ENCODE measurements at regions not wholly inside any gene's neighbourhood (a gene's known extent, or its start where the extent isn't known, plus 50 kb on each side); places are given as distances from the start of the nearest gene placed in this dataset.
"Not testable (repeated sequence)": the region's sequence is repeated elsewhere in the genome, so short reads cannot be mapped to it uniquely, and the experiment has no call there.

DNA sequence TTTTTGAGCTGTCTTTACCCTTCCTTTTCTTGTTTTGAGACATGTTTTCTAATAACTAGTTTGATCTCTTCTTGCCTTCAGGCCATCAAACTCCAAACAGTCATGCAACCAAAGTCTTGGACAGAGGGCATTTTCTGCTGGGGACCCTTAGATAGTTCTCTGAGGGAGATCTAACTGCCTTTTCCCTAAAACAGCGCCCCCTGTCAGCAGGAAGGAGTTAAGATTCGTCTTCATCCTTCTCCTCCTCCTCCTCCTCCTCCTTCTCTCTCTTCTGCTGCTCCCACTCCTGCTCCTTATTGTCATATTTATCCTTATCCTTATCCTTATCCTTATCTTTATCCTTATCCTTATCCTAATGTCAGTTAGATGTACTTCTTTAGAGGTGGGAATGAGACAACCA lies 417.2 kb downstream of the TRAM1L1 start:
- H3K27me3 Mint-ChIP-seq = no peaks in the 10 kb centered on the region
- no peaks in the 10 kb centered on the region for H3K4me1 Mint-ChIP-seq
- no peak overlapping the region for H3K4me3 Mint-ChIP-seq
- H3K36me3 Mint-ChIP-seq = peaks cover 2% of the 10 kb centered on the region
- no peak overlapping the region for H3K27ac Mint-ChIP-seq
- H3K9me3 Mint-ChIP-seq = peaks cover 0 to 9% (median 3%) of the 10 kb centered on the region in 3 donors

DNA sequence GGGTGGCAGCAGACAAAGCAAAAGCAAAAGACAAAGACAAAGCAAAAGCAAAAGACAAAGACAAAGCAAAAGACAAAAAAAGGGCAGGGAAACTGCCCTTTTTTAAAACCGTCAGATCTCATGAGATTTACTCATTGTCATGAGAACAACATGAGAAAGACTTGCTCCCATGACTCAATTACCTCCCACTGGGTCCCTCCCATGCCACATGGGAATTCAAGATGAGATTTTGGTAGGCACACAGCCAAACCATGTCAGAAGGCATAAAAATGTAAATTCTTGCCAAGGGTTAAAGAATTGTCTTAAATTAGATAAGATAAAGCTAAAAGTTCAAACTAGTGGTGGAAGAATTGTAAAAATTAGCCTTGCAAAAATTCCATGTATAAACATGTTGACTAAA lies 419.7 kb downstream of the TRAM1L1 start:
- Mint-ChIP-seq H3K4me1 (no peaks in the 10 kb centered on the region), H3K4me3 (no peak overlapping the region), H3K9me3 (peaks cover 0 to 12% (median 4%) of the 10 kb centered on the region in 3 donors), H3K27me3 (no peaks in the 10 kb centered on the region), H3K36me3 (peaks cover 2% of the 10 kb centered on the region), H3K27ac (no peak overlapping the region)

DNA sequence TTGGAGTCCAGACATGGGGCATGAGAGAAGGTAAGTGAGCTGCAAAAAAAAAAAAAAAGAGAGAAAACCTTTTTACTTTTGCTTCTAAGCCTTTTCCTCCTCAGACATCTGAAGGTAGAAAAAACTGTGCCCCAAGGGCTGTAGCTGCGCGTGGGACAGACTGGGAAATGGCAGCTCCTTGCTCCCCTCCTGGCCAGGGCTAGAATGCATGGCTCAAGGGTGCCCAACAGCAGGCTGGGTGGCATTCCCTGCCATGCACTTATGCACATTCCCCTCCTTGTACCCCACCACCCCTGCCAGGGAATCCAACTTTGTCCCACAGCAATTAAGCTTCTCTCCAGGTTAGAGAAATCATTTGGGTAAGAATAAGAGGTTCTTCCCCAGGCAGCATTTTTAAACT lies 421.2 kb downstream of the TRAM1L1 start:
- Mint-ChIP-seq H3K4me3 (no peak overlapping the region), H3K27me3 (no peaks in the 10 kb centered on the region)

DNA sequence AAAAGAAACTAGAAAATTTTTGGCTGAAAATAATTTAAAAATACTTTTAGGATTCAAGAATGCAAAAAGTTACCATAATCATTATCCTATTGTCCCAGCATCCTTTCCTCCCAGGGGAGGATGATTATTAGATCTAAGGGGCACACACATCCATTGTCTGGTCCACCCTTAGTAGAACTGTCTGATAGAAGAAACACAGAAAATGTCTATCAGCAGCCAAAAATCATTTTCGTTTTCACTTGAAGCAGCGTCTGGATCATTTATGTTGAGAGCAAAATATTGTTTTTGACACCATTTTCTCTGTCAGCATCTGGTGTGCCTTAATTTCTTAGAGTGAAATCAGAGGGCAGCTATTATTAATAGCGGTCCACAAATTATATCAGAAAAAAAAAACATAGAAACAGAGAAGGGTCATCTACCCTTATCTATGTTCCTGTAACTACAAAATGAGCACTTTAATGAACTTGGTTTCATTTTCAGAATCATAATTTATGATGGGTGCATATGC lies 446.3 kb downstream of the TRAM1L1 start:
- Mint-ChIP-seq H3K4me3 (no peak overlapping the region), H3K27me3 (no peaks in the 10 kb centered on the region), H3K4me1 (no peaks in the 10 kb centered on the region), H3K36me3 (no peaks in the 10 kb centered on the region), H3K9me3 (peaks cover 0 to under 1% (median 0%) of the 10 kb centered on the region in 3 donors), H3K27ac (no peak overlapping the region)

More for the DNA sequence above, 421.2 kb downstream of the TRAM1L1 start:
- Mint-ChIP-seq H3K36me3 (peaks cover 2% of the 10 kb centered on the region), H3K27ac (no peak overlapping the region), H3K9me3 (peaks cover 0 to 12% (median 7%) of the 10 kb centered on the region in 3 donors), H3K4me1 (no peaks in the 10 kb centered on the region)

DNA sequence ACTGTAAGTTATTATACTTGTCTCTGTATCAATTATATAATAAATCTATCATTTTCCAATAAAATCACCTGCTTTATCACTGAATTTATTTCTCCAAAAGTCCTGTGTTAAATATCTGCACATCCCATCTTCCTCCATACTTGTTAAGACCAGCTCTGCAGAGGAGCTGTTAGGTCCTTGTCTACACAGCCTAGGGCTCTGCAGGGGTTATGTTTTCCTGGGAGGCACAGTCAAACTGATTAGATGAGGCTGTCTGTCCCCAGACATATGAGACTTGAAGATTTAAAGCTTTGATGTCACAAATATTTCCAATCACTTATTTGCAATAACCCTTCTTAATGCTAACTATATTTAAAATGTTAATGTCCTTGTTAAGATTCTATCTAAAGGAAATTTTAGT lies 446.8 kb downstream of the TRAM1L1 start:
- Mint-ChIP-seq H3K27ac (no peak overlapping the region), H3K4me3 (no peak overlapping the region), H3K4me1 (no peaks in the 10 kb centered on the region), H3K9me3 (no peaks in the 10 kb centered on the region), H3K27me3 (no peaks in the 10 kb centered on the region), H3K36me3 (no peaks in the 10 kb centered on the region)

DNA sequence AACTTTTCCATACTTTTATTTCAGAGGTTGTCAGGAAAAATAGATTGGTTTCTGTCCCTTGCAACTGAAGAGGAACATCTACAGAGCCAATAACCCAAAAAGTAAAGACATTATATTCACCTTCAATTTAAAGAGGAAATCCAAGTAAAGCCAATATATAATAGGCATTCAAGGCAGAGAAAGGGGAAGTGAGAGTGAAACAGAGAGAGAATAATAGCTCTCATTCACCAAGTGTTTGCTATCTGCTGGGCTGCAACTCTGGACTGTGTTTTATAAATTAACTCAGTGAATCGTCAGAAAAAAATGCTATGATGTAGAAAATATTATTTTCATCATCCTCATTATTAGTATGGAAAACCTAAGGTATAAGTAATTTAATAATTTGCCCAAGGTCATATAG lies 448.5 kb downstream of the TRAM1L1 start:
- H3K9me3 Mint-ChIP-seq = peaks cover 0 to 2% (median 0%) of the 10 kb centered on the region in 3 donors
- no peak overlapping the region for H3K27ac Mint-ChIP-seq
- no peaks in the 10 kb centered on the region for H3K36me3 Mint-ChIP-seq
- H3K4me3 Mint-ChIP-seq = no peak overlapping the region
- no peaks in the 10 kb centered on the region for H3K27me3 Mint-ChIP-seq
- H3K4me1 Mint-ChIP-seq = no peaks in the 10 kb centered on the region

DNA sequence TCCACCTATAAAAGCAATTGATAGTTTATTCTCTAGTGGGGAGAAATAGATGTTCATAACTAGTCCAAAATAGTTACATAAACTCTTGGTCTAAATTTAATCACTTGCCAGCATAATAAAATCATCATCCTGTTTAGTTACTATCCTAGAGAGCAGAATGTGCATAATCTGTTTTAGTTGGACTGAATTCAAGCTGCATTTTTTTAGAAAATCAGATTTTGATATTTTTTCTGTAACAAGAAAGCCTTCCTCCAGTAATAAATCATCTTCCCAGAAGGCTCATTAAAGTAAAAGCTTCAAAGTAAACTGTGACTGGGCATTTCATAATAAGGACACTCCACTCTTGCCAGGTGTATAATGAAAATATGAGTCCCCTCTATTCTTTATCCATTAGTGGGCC lies 453.1 kb downstream of the TRAM1L1 start:
- no peak overlapping the region for H3K4me3 Mint-ChIP-seq
- H3K27ac Mint-ChIP-seq = no peak overlapping the region
- H3K27me3 Mint-ChIP-seq = no peaks in the 10 kb centered on the region
- no peaks in the 10 kb centered on the region for H3K4me1 Mint-ChIP-seq
- peaks cover 0 to 2% (median 0%) of the 10 kb centered on the region in 3 donors for H3K9me3 Mint-ChIP-seq
- H3K36me3 Mint-ChIP-seq = peaks cover 1% of the 10 kb centered on the region

DNA sequence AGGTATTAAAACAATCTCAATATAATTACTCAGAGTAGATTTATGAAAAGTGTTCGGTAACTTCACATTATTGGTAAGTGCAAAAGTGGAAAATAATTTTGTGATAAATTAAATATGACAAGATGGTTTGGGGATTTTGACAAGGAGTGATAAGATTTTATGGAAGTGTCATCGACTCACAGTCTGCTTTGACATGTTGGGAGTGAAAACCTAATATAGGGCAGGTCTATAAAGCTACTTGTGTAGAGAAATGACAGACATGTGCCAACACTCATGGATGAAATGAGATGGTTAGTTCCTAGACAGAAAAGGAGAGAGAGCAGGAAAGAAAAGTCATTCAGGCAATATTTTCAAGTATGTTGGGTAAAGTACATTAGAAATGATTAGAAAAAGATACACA lies 456.8 kb downstream of the TRAM1L1 start:
- no peaks in the 10 kb centered on the region for H3K4me1 Mint-ChIP-seq
- peaks cover 1% of the 10 kb centered on the region for H3K36me3 Mint-ChIP-seq
- H3K9me3 Mint-ChIP-seq = peaks cover 0 to 2% (median 1%) of the 10 kb centered on the region in 3 donors
- H3K27ac Mint-ChIP-seq = no peak overlapping the region
- H3K4me3 Mint-ChIP-seq = no peak overlapping the region
- H3K27me3 Mint-ChIP-seq = no peaks in the 10 kb centered on the region

DNA sequence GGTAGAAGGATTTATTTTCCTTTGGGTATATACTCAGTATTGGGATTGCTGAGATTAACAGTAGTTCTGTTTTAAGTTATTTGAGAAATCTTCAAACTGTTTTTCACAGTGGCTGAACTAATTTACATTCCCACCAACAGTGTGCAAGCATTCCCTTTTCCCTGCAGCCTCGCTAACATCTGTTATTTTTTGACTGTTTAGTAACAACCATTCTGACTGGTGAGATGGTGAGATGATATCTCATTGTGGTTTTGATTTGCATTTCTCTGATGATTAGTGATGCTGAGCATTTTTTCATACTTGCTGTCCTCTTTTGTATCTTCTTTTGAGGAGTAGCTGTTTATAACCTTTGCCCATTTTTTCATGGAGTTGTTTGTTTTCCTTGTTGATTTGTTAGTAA lies 457.8 kb downstream of the TRAM1L1 start:
- no peaks in the 10 kb centered on the region for H3K27me3 Mint-ChIP-seq
- no peaks in the 10 kb centered on the region for H3K4me1 Mint-ChIP-seq
- H3K4me3 Mint-ChIP-seq = no peak overlapping the region
- H3K9me3 Mint-ChIP-seq = peaks cover 0 to 1% (median under 1%) of the 10 kb centered on the region in 3 donors
- no peak overlapping the region for H3K27ac Mint-ChIP-seq
- H3K36me3 Mint-ChIP-seq = peaks cover 1% of the 10 kb centered on the region

DNA sequence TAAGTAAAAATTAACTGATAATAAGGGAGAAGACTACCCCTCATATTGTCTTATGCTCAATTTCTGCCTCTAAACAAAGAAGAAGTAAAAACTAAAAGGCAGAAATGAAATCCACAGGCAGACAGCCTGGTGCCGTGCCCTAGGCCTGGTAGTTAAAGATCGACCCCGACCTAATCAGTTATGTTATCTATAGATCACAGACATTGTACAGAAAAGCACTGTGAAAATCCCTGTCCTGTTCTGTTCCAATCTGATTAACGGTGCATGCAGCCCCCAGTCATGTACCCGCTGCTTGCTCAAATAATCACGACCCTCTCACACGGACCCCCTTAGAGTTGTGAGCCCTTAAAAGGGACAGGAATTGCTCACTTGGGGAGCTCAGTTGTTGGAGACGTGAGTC lies 465.9 kb downstream of the TRAM1L1 start:
- not testable (repeated sequence) for H3K36me3 Mint-ChIP-seq, H3K27me3 Mint-ChIP-seq, H3K4me1 Mint-ChIP-seq, H3K27ac Mint-ChIP-seq, H3K9me3 Mint-ChIP-seq, H3K4me3 Mint-ChIP-seq

DNA sequence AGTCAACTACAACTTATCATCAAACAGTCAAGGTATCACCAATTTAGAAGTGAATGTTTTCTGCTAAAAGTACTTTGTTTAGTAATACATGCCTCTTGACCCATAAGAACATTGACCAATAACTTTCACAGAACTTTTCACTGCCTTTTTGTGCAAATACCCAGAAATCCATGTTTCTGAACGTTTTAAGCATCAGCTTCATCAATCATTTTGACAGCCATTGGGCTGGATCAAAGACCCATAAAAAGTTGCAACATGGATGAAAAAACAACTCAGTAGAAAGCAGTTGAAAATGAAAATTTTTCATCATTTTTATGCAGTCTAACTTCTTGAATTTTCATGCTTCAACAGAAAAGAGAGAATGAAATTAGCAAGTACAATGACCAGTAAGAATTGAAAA lies 466.7 kb downstream of the TRAM1L1 start:
- H3K4me1 Mint-ChIP-seq = no peaks in the 10 kb centered on the region
- peaks cover 0 to 4% (median 1%) of the 10 kb centered on the region in 3 donors for H3K9me3 Mint-ChIP-seq
- no peak overlapping the region for H3K27ac Mint-ChIP-seq
- no peaks in the 10 kb centered on the region for H3K27me3 Mint-ChIP-seq
- H3K4me3 Mint-ChIP-seq = no peak overlapping the region
- no peaks in the 10 kb centered on the region for H3K36me3 Mint-ChIP-seq

DNA sequence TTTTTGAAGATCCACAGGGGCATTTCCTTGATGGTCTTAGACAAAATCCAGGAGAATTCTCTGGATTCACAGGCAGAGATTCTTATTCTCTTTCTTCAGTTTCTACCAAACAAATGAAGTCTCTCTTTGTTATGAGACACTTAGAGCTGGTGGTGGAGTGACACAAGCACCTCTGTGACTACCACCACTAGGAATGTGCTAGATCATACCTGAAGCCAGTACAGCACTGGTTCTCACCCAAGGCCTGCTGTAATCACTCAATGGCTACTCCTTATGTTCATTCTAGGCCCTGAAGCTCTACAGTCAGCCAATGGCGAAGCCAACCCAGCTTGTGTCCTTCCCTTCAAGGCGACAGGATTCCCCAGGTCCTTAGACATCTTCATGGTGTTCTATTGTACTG lies 482.3 kb downstream of the TRAM1L1 start:
- no peaks in the 10 kb centered on the region for H3K9me3 Mint-ChIP-seq
- H3K36me3 Mint-ChIP-seq = no peaks in the 10 kb centered on the region
- no peak overlapping the region for H3K4me3 Mint-ChIP-seq
- H3K27me3 Mint-ChIP-seq = no peaks in the 10 kb centered on the region
- no peak overlapping the region for H3K27ac Mint-ChIP-seq
- no peaks in the 10 kb centered on the region for H3K4me1 Mint-ChIP-seq

DNA sequence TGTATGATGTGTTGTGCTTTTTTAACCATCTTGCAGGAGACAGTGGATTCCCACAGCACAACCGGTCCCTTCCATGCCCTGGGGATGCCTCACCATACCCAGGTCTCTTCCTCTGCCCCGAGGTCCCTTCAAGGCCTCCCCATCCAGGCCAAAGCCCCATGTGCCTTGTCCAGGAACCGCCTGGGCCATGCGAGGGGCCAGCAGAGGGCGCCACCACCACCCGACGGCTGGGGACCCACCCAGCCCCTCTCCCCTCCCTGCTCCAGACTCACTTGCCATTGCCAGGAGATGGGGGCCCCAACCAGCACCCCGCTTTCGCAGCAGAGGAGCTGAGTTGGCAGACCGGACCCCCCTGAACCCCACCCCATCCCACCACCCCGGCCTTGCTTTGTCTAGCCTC lies 485.5 kb downstream of the TRAM1L1 start:
- Mint-ChIP-seq H3K27ac (no peak overlapping the region), H3K9me3 (peaks cover 0 to 5% (median 0%) of the 10 kb centered on the region in 3 donors)

DNA sequence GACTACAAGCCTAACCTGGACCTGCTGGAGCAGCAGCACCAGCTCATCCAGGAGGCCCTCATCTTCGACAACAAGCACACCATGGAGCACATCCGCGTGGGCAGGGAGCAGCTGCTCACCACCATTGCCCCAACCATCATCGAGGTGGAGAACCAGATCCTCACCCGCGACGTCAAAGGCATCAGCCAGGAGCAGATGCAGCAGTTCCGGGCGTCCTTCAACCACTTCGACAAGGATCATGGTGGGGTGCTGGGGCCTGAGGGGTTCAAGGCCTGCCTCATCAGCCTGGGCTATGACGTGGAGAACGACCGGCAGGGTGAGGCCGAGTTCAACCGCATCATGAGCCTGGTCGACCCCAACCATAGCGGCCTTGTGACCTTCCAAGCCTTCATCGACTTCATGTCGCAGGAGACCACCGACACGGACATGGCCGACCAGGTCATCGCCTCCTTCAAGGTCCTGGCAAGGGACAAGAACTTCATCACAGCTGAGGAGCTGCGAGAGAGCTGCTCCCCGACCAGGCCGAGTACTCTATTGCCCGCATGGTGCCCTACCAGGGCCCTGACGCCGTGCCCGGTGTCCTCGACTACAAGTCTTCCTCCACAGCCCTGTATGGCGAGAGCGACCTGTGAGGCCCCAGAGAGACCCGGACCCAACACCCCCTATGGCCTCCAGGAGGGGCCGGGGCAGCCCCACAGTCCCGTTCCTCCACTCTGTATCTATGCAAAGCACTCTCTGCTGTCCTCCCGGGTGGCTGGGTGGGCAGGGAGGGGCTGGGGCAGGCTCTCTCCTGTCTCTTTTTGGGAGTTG lies 486.2 kb downstream of the TRAM1L1 start:
- Mint-ChIP-seq H3K4me3 (no peak overlapping the region), H3K9me3 (peaks cover 0 to 5% (median 0%) of the 10 kb centered on the region in 3 donors), H3K27me3 (no peaks in the 10 kb centered on the region), H3K36me3 (no peaks in the 10 kb centered on the region), H3K4me1 (no peaks in the 10 kb centered on the region), H3K27ac (no peak overlapping the region)

More for the DNA sequence above, 485.5 kb downstream of the TRAM1L1 start:
- no peaks in the 10 kb centered on the region for H3K36me3 Mint-ChIP-seq
- H3K4me3 Mint-ChIP-seq = no peak overlapping the region
- H3K4me1 Mint-ChIP-seq = no peaks in the 10 kb centered on the region
- no peaks in the 10 kb centered on the region for H3K27me3 Mint-ChIP-seq

DNA sequence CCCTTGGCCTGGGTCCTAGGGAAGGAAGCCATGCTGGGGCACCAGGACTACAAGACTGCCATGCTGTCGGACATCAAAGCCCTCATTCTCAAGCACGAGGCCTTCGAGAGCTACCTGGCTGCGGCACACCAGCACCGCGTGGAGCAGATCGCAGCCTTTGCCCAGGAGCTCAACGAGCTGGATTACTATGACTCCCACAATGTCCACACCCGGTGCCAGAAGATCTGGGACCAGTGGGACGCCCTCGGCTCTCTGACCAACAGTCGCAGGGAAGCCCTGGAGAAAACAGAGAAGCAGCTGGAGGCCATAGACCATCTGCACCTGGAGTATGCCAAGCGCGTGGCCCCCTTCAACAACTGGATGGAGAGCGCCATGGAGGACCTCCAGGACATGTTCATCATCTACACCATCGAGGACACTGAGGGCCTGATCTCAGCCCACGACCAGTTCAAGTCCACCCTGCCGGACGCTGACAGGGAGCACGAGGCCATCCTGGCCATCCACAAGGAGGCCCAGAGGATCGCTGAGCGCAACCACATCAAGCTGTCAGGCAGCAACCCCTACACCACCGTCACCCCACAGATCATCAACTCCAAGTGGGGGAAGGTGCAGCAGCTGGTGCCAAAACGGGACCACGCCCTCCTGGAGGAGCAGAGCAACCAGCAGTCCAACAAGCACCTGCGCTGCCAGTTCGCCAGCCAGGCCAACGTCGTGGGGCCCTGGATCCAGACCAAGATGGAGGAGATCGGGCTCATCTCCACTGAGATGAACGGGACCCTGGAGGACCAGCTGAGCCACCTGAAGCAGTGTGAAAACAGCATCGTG lies 487.0 kb downstream of the TRAM1L1 start:
- H3K4me1 Mint-ChIP-seq = no peaks in the 10 kb centered on the region
- peaks cover 0 to 5% (median 2%) of the 10 kb centered on the region in 3 donors for H3K9me3 Mint-ChIP-seq
- H3K36me3 Mint-ChIP-seq = no peaks in the 10 kb centered on the region
- H3K27me3 Mint-ChIP-seq = no peaks in the 10 kb centered on the region
- no peak overlapping the region for H3K4me3 Mint-ChIP-seq
- H3K27ac Mint-ChIP-seq = no peak overlapping the region
